GM18517 (cell line): ENCODE measurements at regions not wholly inside any gene's neighbourhood (a gene's known extent, or its start where the extent isn't known, plus 50 kb on each side); places are given as distances from the start of the nearest gene placed in this dataset.

Source experiments
- ATAC-seq: cut with Tn5 transposase; IDR thresholded peaks from one replicate; pipeline ENCODE4 v1.9.1; 2021; ENCODE audit warnings: mild to moderate bottlenecking, moderate library complexity; ENCODE audit not compliant: unreplicated experiment

- ATAC-seq = no peak
These were observed 198.7 kb upstream of the CEP162 start for GRCh38 chr6:84425971-84426705.

GRCh38 chr6:84424956-84425355 lies 197.5 kb upstream of the CEP162 start:
- ATAC-seq = no peak

GRCh38 chr6:84422380-84422968 lies 195.0 kb upstream of the CEP162 start:
- ATAC-seq = no peak

GRCh38 chr6:84421031-84421430 lies 193.6 kb upstream of the CEP162 start:
- ATAC-seq = no peak

GRCh38 chr6:84417260-84417659 lies 189.8 kb upstream of the CEP162 start:
- ATAC-seq = no peak

GRCh38 chr6:84416043-84416657 lies 188.7 kb upstream of the CEP162 start:
- ATAC-seq = no peak

- no peak for ATAC-seq
These were observed 188.1 kb upstream of the CEP162 start for GRCh38 chr6:84415517-84415916.

- no peak for ATAC-seq
These were observed 187.6 kb upstream of the CEP162 start for GRCh38 chr6:84415068-84415467.

- ATAC-seq = no peak
These were observed 187.1 kb upstream of the CEP162 start for GRCh38 chr6:84414531-84414930.

GRCh38 chr6:84411060-84411629 lies 183.7 kb upstream of the CEP162 start:
- ATAC-seq = no peak

GRCh38 chr6:84409911-84410310 lies 182.5 kb upstream of the CEP162 start:
- no peak for ATAC-seq

GRCh38 chr6:84408028-84408427 lies 180.6 kb upstream of the CEP162 start:
- no peak for ATAC-seq

GRCh38 chr6:84403545-84403944 lies 176.1 kb upstream of the CEP162 start:
- no peak for ATAC-seq

GRCh38 chr6:84399003-84399402 lies 171.6 kb upstream of the CEP162 start:
- no peak for ATAC-seq

- ATAC-seq = no peak
These were observed 164.8 kb upstream of the CEP162 start for GRCh38 chr6:84392261-84392660.

- ATAC-seq = no peak
These were observed 163.4 kb upstream of the CEP162 start for GRCh38 chr6:84390851-84391250.

GRCh38 chr6:84390334-84390733 lies 162.9 kb upstream of the CEP162 start:
- ATAC-seq = no peak

- ATAC-seq = no peak
These were observed 151.7 kb upstream of the CEP162 start for GRCh38 chr6:84379142-84379541.

- ATAC-seq = no peak
These were observed 144.8 kb upstream of the CEP162 start for GRCh38 chr6:84372290-84372689.

- no peak for ATAC-seq
These were observed 144.2 kb upstream of the CEP162 start for GRCh38 chr6:84371681-84372080.

- no peak for ATAC-seq
These were observed 134.9 kb upstream of the CEP162 start for GRCh38 chr6:84362193-84362821.
